SU-DHL-6 (cell line): ENCODE measurements at regions not wholly inside any gene's neighbourhood (a gene's known extent, or its start where the extent isn't known, plus 50 kb on each side); places are given as distances from the start of the nearest gene placed in this dataset.

Experiments
- EZH2phosphoT487 ChIP-seq: fragments of 200-600 bp; sonication (generic), shearing (Covaris generic); conservative IDR thresholded peaks from 2 replicates; pipeline ENCODE4 v1.6.1; 2018; ENCODE audit warnings: mild to moderate bottlenecking, antibody characterized with exemption, low read length, moderate library complexity, mixed read lengths
- TF ChIP-seq, protein P1 (sequence below): fragments of 200-600 bp; sonication (generic); IDR thresholded peaks from one replicate; pipeline ENCODE4 v1.5.1; 2017; ENCODE audit warnings: antibody characterized with exemption, mild to moderate bottlenecking, low read length, moderate library complexity; ENCODE audit not compliant: insufficient read depth, poor library complexity, severe bottlenecking

DNA sequence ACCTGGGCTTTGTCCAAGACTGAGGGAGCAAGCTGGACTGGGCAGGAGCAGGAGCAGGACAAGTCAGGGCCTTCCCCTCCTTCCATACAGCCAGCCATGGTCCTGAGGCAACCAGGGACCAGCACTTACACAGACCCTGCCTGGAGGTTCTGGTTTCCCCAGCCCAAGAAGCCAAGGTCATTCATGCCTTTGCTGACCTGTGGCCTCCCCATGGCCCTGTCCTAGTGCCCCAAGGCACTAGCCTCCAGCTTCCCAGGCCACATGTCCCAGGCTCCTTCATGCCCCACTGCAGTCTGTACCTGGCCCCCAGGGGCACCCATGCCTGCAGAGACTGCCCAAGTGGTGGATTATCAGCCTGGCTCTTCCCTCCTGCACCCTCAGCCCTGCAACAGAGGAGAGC is 243.9 kb downstream of the TOMM20 start:
- TF ChIP-seq, protein P1, sequence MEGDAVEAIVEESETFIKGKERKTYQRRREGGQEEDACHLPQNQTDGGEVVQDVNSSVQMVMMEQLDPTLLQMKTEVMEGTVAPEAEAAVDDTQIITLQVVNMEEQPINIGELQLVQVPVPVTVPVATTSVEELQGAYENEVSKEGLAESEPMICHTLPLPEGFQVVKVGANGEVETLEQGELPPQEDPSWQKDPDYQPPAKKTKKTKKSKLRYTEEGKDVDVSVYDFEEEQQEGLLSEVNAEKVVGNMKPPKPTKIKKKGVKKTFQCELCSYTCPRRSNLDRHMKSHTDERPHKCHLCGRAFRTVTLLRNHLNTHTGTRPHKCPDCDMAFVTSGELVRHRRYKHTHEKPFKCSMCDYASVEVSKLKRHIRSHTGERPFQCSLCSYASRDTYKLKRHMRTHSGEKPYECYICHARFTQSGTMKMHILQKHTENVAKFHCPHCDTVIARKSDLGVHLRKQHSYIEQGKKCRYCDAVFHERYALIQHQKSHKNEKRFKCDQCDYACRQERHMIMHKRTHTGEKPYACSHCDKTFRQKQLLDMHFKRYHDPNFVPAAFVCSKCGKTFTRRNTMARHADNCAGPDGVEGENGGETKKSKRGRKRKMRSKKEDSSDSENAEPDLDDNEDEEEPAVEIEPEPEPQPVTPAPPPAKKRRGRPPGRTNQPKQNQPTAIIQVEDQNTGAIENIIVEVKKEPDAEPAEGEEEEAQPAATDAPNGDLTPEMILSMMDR: no peak
- no peak for TF ChIP-seq EZH2phosphoT487
